ENCODE measurements at regions not wholly inside any gene's neighbourhood (a gene's known extent, or its start where the extent isn't known, plus 50 kb on each side); places are given as distances from the start of the nearest gene placed in this dataset.

- TF ChIP-seq ATF3 (IDR thresholded peaks at IDR 0.05) (peak; percentile 80), ATF3 (CRISPR knock-in tag; conservative IDR thresholded peaks at IDR 0.05) (no peak), JUND (IDR thresholded peaks at IDR 0.05; ENCODE audit: borderline replicate concordance, low read depth, low read length) (peak; percentile 84), JUND (tag; IDR thresholded peaks at IDR 0.05; ENCODE audit: borderline replicate concordance, low read depth, low read length) (peak; percentile 80; the same call in 2 of the 3 replicates), SMARCB1 (IDR thresholded peaks at IDR 0.05; ENCODE audit: insufficient read length, low read depth) (peak; percentile 87), BRD9 (IDR thresholded peaks at IDR 0.05; ENCODE audit: low read depth, partially characterized antibody) (peak; percentile 48), TEAD1 (CRISPR knock-in tag; IDR thresholded peaks at IDR 0.05) (peak; percentile 83 to 90), SMARCC2 (IDR thresholded peaks at IDR 0.05; ENCODE audit: low read depth) (peak; percentile 62), ZNF24 (IDR thresholded peaks at IDR 0.05) (no peak), RAD51 (IDR thresholded peaks at IDR 0.05; ENCODE audit: borderline replicate concordance, low read depth) (peak; percentile 45; the same call in 1 of the 2 replicates), POLR2AphosphoS5 (IDR thresholded peaks at IDR 0.05; ENCODE audit: control insufficient read depth, insufficient read depth, low read depth, low read length) (peak; percentile 75), STAT5A (IDR thresholded peaks at IDR 0.05; ENCODE audit: borderline replicate concordance, low read length) (peak; percentile 91), POLR2A (conservative IDR thresholded peaks at IDR 0.05) (peak; percentile 49), TCF3 (CRISPR knock-in tag; IDR thresholded peaks at IDR 0.05) (peak; percentile 84), MITF (IDR thresholded peaks at IDR 0.05) (peak; percentile 85), PHB2 (IDR thresholded peaks at IDR 0.05; ENCODE audit: low read depth) (peak; percentile 67), BHLHE40 (IDR thresholded peaks at IDR 0.05; ENCODE audit: low read length) (0 out of 2 replicates have a peak, but pooled peaks have one; percentile 22), ASH1L (IDR thresholded peaks at IDR 0.05; ENCODE audit: borderline replicate concordance, low read depth, partially characterized antibody) (no peak), NCOR1 (IDR thresholded peaks at IDR 0.05) (peak; percentile 89), PHF20 (IDR thresholded peaks at IDR 0.05; ENCODE audit: partially characterized antibody) (no peak), CBFA2T3 (IDR thresholded peaks at IDR 0.05) (peak; percentile 93), TRIM24 (IDR thresholded peaks at IDR 0.05) (peak; percentile 86 to 90), CBX3 (IDR thresholded peaks at IDR 0.05; ENCODE audit: borderline replicate concordance in 1 of 2, low read length in 2 of 2) (peak in 1 of 2 experiments; percentile 45; a peak in 1 of 3 replicates), ZFP36 (IDR thresholded peaks at IDR 0.05; ENCODE audit: low read depth, low read length, partially characterized antibody) (no peak), ZNF277 (CRISPR knock-in tag; IDR thresholded peaks at IDR 0.05; ENCODE audit: borderline replicate concordance) (no peak), CCNT2 (IDR thresholded peaks at IDR 0.05; ENCODE audit: borderline replicate concordance, extremely low read depth, insufficient read length, low read depth, low read length) (peak; percentile 89), FOXK2 (conservative IDR thresholded peaks at IDR 0.05 in 1 of 2, IDR thresholded peaks at IDR 0.05 in 1 of 2; ENCODE audit: low read depth in 2 of 2) (peak in 1 of 2 experiments; percentile 42; a peak in 2 of 4 replicates), JUN (IDR thresholded peaks at IDR 0.05; ENCODE audit: borderline replicate concordance, low read depth, low read length) (peak; percentile 76; the same call in 1 of the 2 replicates), JUN (CRISPR knock-in tag; IDR thresholded peaks at IDR 0.05; ENCODE audit: borderline replicate concordance) (no peak)
Observed at GRCh38 chrX:139213241-139213709, 317.3 kb upstream of the F9 start (continued).
